HG02970 (cell line): ENCODE measurements at regions not wholly inside any gene's neighbourhood (a gene's known extent, or its start where the extent isn't known, plus 50 kb on each side); places are given as distances from the start of the nearest gene placed in this dataset.

Source experiments
- ATAC-seq: cut with Tn5 transposase; IDR thresholded peaks from one replicate; pipeline ENCODE4 v1.9.1; 2021; ENCODE audit warnings: mild to moderate bottlenecking, moderate library complexity, moderate number of reproducible peaks; ENCODE audit not compliant: unreplicated experiment, low FRiP score

- no peak for ATAC-seq
These were observed 172.3 kb upstream of the TBCA start for GRCh38 chr5:77948476-77948875.

- no peak for ATAC-seq
These were observed 170.9 kb upstream of the TBCA start for GRCh38 chr5:77947041-77947428.

GRCh38 chr5:77946381-77947040 lies 170.4 kb upstream of the TBCA start:
- ATAC-seq: no peak

- no peak for ATAC-seq
These were observed 169.7 kb upstream of the TBCA start for GRCh38 chr5:77945874-77946273.

GRCh38 chr5:77944757-77945340 lies 168.7 kb upstream of the TBCA start:
- ATAC-seq: no peak

- ATAC-seq: no peak
These were observed 167.7 kb upstream of the TBCA start for GRCh38 chr5:77943851-77944250.

GRCh38 chr5:77942578-77943239 lies 166.6 kb upstream of the TBCA start:
- no peak for ATAC-seq

GRCh38 chr5:77937015-77937908 lies 161.1 kb upstream of the TBCA start:
- ATAC-seq: peak; percentile 53

GRCh38 chr5:77936365-77936693 lies 160.2 kb upstream of the TBCA start:
- ATAC-seq: no peak

- no peak for ATAC-seq
These were observed 159.6 kb upstream of the TBCA start for GRCh38 chr5:77935506-77936364.

GRCh38 chr5:77928776-77929300 lies 152.7 kb upstream of the TBCA start:
- no peak for ATAC-seq

- no peak for ATAC-seq
These were observed 150.2 kb upstream of the TBCA start for GRCh38 chr5:77926337-77926736.

- ATAC-seq: no peak
These were observed 149.4 kb upstream of the TBCA start for GRCh38 chr5:77925503-77925902.

GRCh38 chr5:77924081-77924480 lies 147.9 kb upstream of the TBCA start:
- ATAC-seq: no peak

- ATAC-seq: no peak
These were observed 147.5 kb upstream of the TBCA start for GRCh38 chr5:77923666-77924065.

- no peak for ATAC-seq
These were observed 145.1 kb upstream of the TBCA start for GRCh38 chr5:77921094-77921768.

- ATAC-seq: no peak
These were observed 144.4 kb upstream of the TBCA start for GRCh38 chr5:77920359-77921058.

GRCh38 chr5:77915346-77915745 lies 139.2 kb upstream of the TBCA start:
- ATAC-seq: no peak

GRCh38 chr5:77912721-77913120 lies 136.6 kb upstream of the TBCA start:
- no peak for ATAC-seq
